Lower leg skin (tissue), 4 donors: ENCODE measurements at regions not wholly inside any gene's neighbourhood (a gene's known extent, or its start where the extent isn't known, plus 50 kb on each side); places are given as distances from the start of the nearest gene placed in this dataset.

Experiments used
- DNase-seq, 2 donors: peaks; one replicate each; pipeline ENCODE4 v3.0.0-alpha.2; 2019; ENCODE audit warnings: low spot score in 2 of 2
- H3K4me3 ChIP-seq: fragments of 200-600 bp; sonication (generic); 2 replicates; pipeline ENCODE4 v1.5.1; 2017; ENCODE audit warnings: mild to moderate bottlenecking, low read depth; ENCODE audit not compliant: poor library complexity, severe bottlenecking
- POLR2A ChIP-seq, 2 donors: fragments of 450-650 bp; IDR thresholded peaks; one replicate each; pipeline ENCODE4 v1.6.1; 2016 to 2017; ENCODE audit warnings: antibody characterized with exemption in 2 of 2, mild to moderate bottlenecking in 1 of 2, moderate library complexity in 1 of 2
- WGBS, 2 donors: methylation state at CpG; one replicate each; pipeline ENCODE4 v1.1.5; 2018; 5-methylcytosine and 5-hydroxymethylcytosine counted together
- intact Hi-C: fragments of 100-400 bp; cut with DNase I; formaldehyde crosslinking; loops from one replicate; pipeline ENCODE4 v1.15.0; 2023; ENCODE audit warnings: low total_unique reads
- TF ChIP-seq, protein P1 (sequence below), 3 donors: fragments of 450-650 bp; IDR thresholded peaks; one replicate each; pipeline ENCODE4 v1.5.1; 2016; ENCODE audit warnings: antibody characterized with exemption in 3 of 3, mild to moderate bottlenecking in 3 of 3, moderate library complexity in 2 of 3

GRCh38 chr6:138030872-138031271 is 76.3 kb downstream of the PERP start:
- H3K4me3 ChIP-seq, result no peak overlapping the region
- no peak for DNase-seq
- TF ChIP-seq, protein P1, sequence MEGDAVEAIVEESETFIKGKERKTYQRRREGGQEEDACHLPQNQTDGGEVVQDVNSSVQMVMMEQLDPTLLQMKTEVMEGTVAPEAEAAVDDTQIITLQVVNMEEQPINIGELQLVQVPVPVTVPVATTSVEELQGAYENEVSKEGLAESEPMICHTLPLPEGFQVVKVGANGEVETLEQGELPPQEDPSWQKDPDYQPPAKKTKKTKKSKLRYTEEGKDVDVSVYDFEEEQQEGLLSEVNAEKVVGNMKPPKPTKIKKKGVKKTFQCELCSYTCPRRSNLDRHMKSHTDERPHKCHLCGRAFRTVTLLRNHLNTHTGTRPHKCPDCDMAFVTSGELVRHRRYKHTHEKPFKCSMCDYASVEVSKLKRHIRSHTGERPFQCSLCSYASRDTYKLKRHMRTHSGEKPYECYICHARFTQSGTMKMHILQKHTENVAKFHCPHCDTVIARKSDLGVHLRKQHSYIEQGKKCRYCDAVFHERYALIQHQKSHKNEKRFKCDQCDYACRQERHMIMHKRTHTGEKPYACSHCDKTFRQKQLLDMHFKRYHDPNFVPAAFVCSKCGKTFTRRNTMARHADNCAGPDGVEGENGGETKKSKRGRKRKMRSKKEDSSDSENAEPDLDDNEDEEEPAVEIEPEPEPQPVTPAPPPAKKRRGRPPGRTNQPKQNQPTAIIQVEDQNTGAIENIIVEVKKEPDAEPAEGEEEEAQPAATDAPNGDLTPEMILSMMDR (IDR thresholded peaks at IDR 0.05), result no peak
- intact Hi-C loops, result no loop called here
- WGBS, 2 donors, result 11 to 31% methylated on average over 1 of the region's 1 CpG

- no peak for DNase-seq
- H3K4me3 ChIP-seq, result no peak overlapping the region
- TF ChIP-seq, protein P1 (IDR thresholded peaks at IDR 0.05), result no peak
- no peak for TF ChIP-seq POLR2A (IDR thresholded peaks at IDR 0.05)
- intact Hi-C loops, result no loop called here
- WGBS, 2 donors, result 43 to 51% methylated on average over 4 of the region's 4 CpGs
Measured at GRCh38 chr6:138031417-138031816, 75.8 kb downstream of the PERP start.

DNA sequence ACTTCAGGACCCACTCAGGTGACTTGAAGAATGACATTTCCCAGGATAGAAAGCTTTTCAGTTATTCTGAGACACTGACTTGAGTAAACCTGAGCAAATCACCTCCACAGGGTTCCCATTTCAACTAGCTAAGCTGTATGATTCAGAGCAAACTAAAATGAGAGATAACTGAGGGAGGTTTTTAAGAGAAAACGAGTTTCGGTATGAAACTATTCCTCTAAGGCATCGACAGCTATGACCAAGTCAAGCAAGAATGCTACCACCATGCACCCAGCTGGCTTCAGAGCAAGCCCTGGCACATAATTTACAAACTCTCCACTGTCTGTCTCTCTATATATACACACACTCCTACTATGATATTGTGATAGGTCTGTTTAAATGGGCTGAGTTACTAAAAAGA is 75.4 kb downstream of the PERP start:
- TF ChIP-seq, protein P1 (IDR thresholded peaks at IDR 0.05), result no peak
- no peak for TF ChIP-seq POLR2A (IDR thresholded peaks at IDR 0.05)
- intact Hi-C loops, result no loop called here
- H3K4me3 ChIP-seq, result no peak overlapping the region
- 60 to 87% methylated on average over 3 of the region's 3 CpGs for WGBS, 2 donors
- DNase-seq, result no peak

- DNase-seq, result no peak
- intact Hi-C loops, result no loop called here
- no peak overlapping the region for H3K4me3 ChIP-seq
- no peak for TF ChIP-seq POLR2A (IDR thresholded peaks at IDR 0.05)
- TF ChIP-seq, protein P1 (IDR thresholded peaks at IDR 0.05), result no peak
- 70 to 71% methylated on average over 3 of the region's 3 CpGs for WGBS, 2 donors
Measured at GRCh38 chr6:138032571-138032970, 74.6 kb downstream of the PERP start.

DNA sequence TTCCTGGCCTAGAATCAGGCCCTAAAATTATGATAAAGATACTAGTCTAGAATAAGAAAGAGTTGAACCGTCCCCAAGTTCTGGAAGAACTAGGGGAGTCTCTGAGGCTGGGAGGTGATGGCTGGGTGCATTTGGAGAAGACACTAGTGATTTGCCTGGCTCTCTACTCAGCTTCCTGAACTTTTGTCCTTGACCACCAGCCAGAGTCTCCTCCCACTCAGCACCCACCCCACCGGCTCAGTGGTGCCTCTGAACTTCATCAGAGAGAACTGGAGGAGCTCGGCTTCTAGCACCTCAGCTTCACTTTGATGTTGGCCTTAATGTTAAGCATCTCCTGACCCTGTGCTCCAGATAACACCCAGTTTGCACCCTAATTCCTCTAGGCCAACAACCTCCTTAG is 73.0 kb downstream of the PERP start:
- no peak for DNase-seq
- intact Hi-C loops, result loop anchor here (2.0 kb wide), 1 partner anchor 73 kb away; the partner anchor contains the start of gene PERP
- H3K4me3 ChIP-seq, result no peak overlapping the region
- TF ChIP-seq, protein P1 (IDR thresholded peaks at IDR 0.05), result no peak
- no peak for TF ChIP-seq POLR2A (IDR thresholded peaks at IDR 0.05)
- WGBS, 2 donors, result 68 to 76% methylated on average over 3 of the region's 3 CpGs

DNA sequence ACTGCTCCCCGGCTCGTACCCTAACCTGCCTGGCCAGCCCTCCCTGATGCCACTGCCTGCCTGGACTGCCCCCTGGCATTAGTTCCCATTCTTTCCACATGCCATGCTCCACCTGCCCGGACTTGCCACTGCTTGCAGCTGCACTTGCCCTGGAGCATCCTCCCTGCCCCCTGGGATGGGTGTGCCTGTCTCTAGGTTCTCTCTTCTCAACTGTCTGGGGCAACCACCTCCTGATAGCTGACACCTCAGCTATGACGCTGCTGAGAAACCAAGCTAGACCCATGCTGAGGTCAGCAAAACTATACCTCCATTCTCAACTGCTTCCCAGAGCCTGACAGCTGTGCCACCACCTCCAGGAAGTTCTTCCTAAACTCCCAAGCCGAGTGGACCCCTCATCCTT is 72.1 kb downstream of the PERP start:
- H3K4me3 ChIP-seq, result no peak overlapping the region
- peak; percentile 90 to 92 for DNase-seq
- intact Hi-C loops, result loop anchor here (2.0 to 5.0 kb wide), 2 partner anchors 52 to 72 kb away; partner anchors contain the start of gene PERP
- TF ChIP-seq, protein P1 (IDR thresholded peaks at IDR 0.05), result no peak
- no peak for TF ChIP-seq POLR2A (IDR thresholded peaks at IDR 0.05)
- 54 to 64% methylated on average over 5 of the region's 5 CpGs for WGBS, 2 donors
